RWPE1 (cell line): ENCODE measurements at regions not wholly inside any gene's neighbourhood (a gene's known extent, or its start where the extent isn't known, plus 50 kb on each side); places are given as distances from the start of the nearest gene placed in this dataset.

ENCODE experiments used
- CTCF ChIA-PET: fragments of 350-600 bp; sonication (Branson Sonifier 250); formaldehyde crosslinking; extraction: SDS; loops from one replicate; lab custom pipeline; 2021; lab: Yijun Ruan, JAX
- POLR2A ChIA-PET: fragments of 400-600 bp; formaldehyde crosslinking; extraction: SDS; loops from one replicate; lab custom pipeline; 2020; ENCODE audit warnings: antibody characterized with exemption; ENCODE audit not compliant: low non-redundant PET; lab: Yijun Ruan, JAX
- DNase-seq: peaks from one replicate; pipeline ENCODE4 v3.0.0; 2012; ENCODE audit warnings: low spot score
- H3K27ac ChIP-seq: fragments of 450-650 bp; 2 replicates; pipeline ENCODE4 v1.5.1; 2017
- CTCF ChIP-seq: fragments of 450-650 bp; conservative IDR thresholded peaks from 2 replicates; pipeline ENCODE4 v1.5.1; 2017; ENCODE audit warnings: low read depth, mild to moderate bottlenecking

GRCh38 chr18:30544141-30544540, 498.4 kb downstream of the DSC3 start:
- CTCF ChIA-PET: no interaction called here
- DNase-seq: no peak
- POLR2A ChIA-PET: no interaction called here
- H3K27ac ChIP-seq: no peak overlapping the region
- no peak for TF ChIP-seq CTCF

- TF ChIP-seq CTCF: no peak
- H3K27ac ChIP-seq: no peak overlapping the region
- ChIA-PET POLR2A (no interaction called here), CTCF (no interaction called here)
- no peak for DNase-seq
Observed at GRCh38 chr18:30533716-30534115, 508.8 kb downstream of the DSC3 start.

GRCh38 chr18:30527917-30528316, 514.6 kb downstream of the DSC3 start:
- H3K27ac ChIP-seq: no peak overlapping the region
- ChIA-PET CTCF (no interaction called here), POLR2A (no interaction called here)
- TF ChIP-seq CTCF: no peak
- DNase-seq: no peak

GRCh38 chr18:30527226-30527625, 515.3 kb downstream of the DSC3 start:
- no peak for TF ChIP-seq CTCF
- ChIA-PET POLR2A (no interaction called here), CTCF (no interaction called here)
- no peak for DNase-seq
- no peak overlapping the region for H3K27ac ChIP-seq

GRCh38 chr18:30522288-30522929, 520.1 kb downstream of the DSC3 start:
- TF ChIP-seq CTCF: no peak
- ChIA-PET CTCF (no interaction called here), POLR2A (no interaction called here)
- no peak for DNase-seq
- no peak overlapping the region for H3K27ac ChIP-seq

- CTCF ChIA-PET: no interaction called here
- no peak for TF ChIP-seq CTCF
- POLR2A ChIA-PET: no interaction called here
Observed at GRCh38 chr18:30514059-30514458, 528.5 kb downstream of the DSC3 start.

More at GRCh38 chr18:30514059-30514458, 528.5 kb downstream of the DSC3 start:
- no peak for DNase-seq
- H3K27ac ChIP-seq: no peak overlapping the region
